Stimulated activated CD4-positive, alpha-beta T cell treated with anti-CD3 and anti-CD28 coated beads, Interleukin-15, amount 100 ng/mL, for 1 hour (primary cell): ENCODE measurements at regions not wholly inside any gene's neighbourhood (a gene's known extent, or its start where the extent isn't known, plus 50 kb on each side); places are given as distances from the start of the nearest gene placed in this dataset.

ENCODE experiments used
- DNase-seq, 2 donors: peaks; one replicate each; pipeline ENCODE4 v3.0.0-alpha.2; 2020; ENCODE audit warnings: low read depth in 1 of 2, low spot score in 1 of 2

DNA sequence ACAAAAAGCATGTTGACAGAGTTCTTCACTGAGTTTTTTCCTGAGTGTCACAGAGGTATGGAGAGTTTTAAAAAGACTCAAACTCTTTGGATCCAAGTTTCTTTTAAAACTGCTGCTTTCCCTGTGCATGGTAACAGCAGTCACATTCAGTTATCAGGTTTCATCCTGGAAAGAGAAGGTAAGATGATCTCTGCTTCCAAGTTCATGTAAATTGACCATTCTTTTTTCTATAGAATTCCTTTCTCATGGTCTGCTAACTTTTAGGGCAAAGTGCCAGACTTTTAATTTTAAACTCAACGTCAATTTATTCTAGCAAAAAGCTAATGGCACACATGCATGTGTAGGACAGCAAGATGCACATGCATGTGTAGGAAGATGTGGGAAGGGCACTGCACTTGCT is 52.5 kb upstream of the PRLR start:
- DNase-seq, result no peak

DNA sequence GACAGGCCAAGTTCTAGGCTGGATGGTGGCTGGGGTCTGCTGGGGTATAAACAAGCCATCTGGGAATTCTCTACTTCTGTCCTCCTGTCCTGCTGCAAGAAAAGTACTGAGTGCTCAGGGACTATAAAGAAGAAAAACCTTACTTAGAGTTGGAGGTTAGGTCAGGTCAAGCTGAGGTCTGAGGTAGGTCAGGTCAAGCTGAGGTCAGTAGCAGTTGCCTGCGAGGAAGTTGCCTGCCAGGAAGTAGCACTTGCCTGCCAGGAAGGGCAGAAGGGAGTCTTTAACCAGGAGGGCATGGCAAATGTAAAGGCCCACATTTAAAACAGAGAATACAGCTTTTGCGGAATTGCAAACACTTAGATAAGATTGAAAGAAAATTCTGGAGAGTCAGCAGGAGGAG is 51.3 kb upstream of the PRLR start:
- DNase-seq, result no peak
